PFSK-1 (cell line): ENCODE measurements at regions not wholly inside any gene's neighbourhood (a gene's known extent, or its start where the extent isn't known, plus 50 kb on each side); places are given as distances from the start of the nearest gene placed in this dataset.

ENCODE experiments used
- POLR2AphosphoS5 ChIP-seq: IDR thresholded peaks from 2 replicates; pipeline ENCODE4 v1.6.1; 2012; ENCODE audit warnings: low read depth, mild to moderate bottlenecking, control low read depth, low read length, moderate library complexity
- SIN3A ChIP-seq: IDR thresholded peaks from 2 replicates; pipeline ENCODE4 v1.6.1; 2012; ENCODE audit warnings: mild to moderate bottlenecking, low read length, moderate library complexity, borderline replicate concordance; ENCODE audit not compliant: insufficient read depth
- TAF1 ChIP-seq: IDR thresholded peaks from 2 replicates; pipeline ENCODE4 v1.6.1; 2012; ENCODE audit warnings: low read length, control low read depth, borderline replicate concordance; ENCODE audit not compliant: insufficient read depth

DNA sequence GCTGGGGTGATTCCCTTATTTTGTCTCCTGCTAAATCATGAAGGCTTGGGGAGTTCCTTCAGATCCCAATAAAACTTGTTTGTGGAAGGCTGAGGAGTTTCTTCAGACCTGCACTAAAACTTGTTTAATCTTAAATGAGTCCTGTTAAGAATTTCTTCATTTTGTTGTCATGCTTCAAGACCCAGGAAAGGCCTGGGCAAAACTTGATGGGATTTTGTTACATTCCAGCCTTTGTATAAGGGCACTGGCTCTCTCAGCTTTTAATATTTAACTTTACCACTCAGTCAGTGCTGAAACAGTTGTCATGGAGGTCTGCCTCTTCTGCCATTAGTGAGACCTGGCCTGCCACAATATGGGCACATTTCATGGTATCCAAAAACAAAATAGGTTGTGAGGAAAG, 699.0 kb downstream of the ETS1 start:
- no peak for TF ChIP-seq SIN3A
- no peak for TF ChIP-seq POLR2AphosphoS5
- TF ChIP-seq TAF1: no peak
